Neural cell (in vitro differentiated cells): ENCODE measurements at regions not wholly inside any gene's neighbourhood (a gene's known extent, or its start where the extent isn't known, plus 50 kb on each side); places are given as distances from the start of the nearest gene placed in this dataset.

Experiments
- H2AFZ ChIP-seq: fragments of 200-600, 300-800 bp; sonication (generic), shearing (Covaris generic); 2 replicates; pipeline ENCODE4 v1.6.0; 2014; ENCODE audit warnings: low read depth, mild to moderate bottlenecking, antibody characterized with exemption, low read length, moderate library complexity
- H3F3A ChIP-seq: fragments of 200-600 bp; shearing (Covaris generic); 2 replicates; pipeline ENCODE4 v1.6.1; 2016; ENCODE audit warnings: mild to moderate bottlenecking, moderate library complexity, mixed read lengths, antibody characterized with exemption, low read length; ENCODE audit not compliant: insufficient read depth, poor library complexity, severe bottlenecking
- H3K27ac ChIP-seq: fragments of 200-600, 300-800 bp; sonication (generic), shearing (Covaris generic); 2 replicates; pipeline ENCODE4 v1.5.1; 2014; ENCODE audit warnings: mild to moderate bottlenecking, low read length, moderate library complexity
- H3K27me3 ChIP-seq: fragments of 300-800, 200-600 bp; sonication (generic), shearing (Covaris generic); 2 replicates; pipeline ENCODE4 v1.6.0; 2014; ENCODE audit warnings: mild to moderate bottlenecking, low read depth, low read length, moderate library complexity; ENCODE audit not compliant: insufficient read depth
- H3K36me3 ChIP-seq: fragments of 300-800, 200-600 bp; sonication (generic), shearing (Covaris generic); 2 replicates; pipeline ENCODE4 v1.5.1; 2014; ENCODE audit warnings: mild to moderate bottlenecking, antibody characterized with exemption, low read length, moderate library complexity; ENCODE audit not compliant: insufficient read depth
- H3K4me2 ChIP-seq: fragments of 300-800, 200-600 bp; sonication (generic), shearing (Covaris generic); 2 replicates; pipeline ENCODE4 v1.6.0; 2014; ENCODE audit warnings: mild to moderate bottlenecking, low read length
- H3K4me3 ChIP-seq: fragments of 300-800, 200-600 bp; sonication (generic), shearing (Covaris generic); 2 replicates; pipeline ENCODE4 v1.5.1; 2014; ENCODE audit warnings: mild to moderate bottlenecking, low read length, moderate library complexity
- H3K79me2 ChIP-seq: fragments of 200-600 bp; shearing (Covaris generic); replicated peaks from 2 replicates; pipeline ENCODE4 v1.6.0; 2014; ENCODE audit warnings: mild to moderate bottlenecking, low read length, moderate library complexity; ENCODE audit not compliant: insufficient read depth
- H3K9ac ChIP-seq: fragments of 300-800, 200-600 bp; sonication (generic), shearing (Covaris generic); 2 replicates; pipeline ENCODE4 v1.6.1; 2016; ENCODE audit warnings: mild to moderate bottlenecking, low read length, mixed read lengths
- H3K9me2 ChIP-seq: fragments of 200-600 bp; shearing (Covaris generic); 2 replicates; pipeline ENCODE4 v1.6.1; 2016; ENCODE audit warnings: mild to moderate bottlenecking, low read length, mixed read lengths; ENCODE audit not compliant: insufficient read depth
- H3K9me3 ChIP-seq: fragments of 200-600, 300-800 bp; sonication (generic), shearing (Covaris generic); 2 replicates; pipeline ENCODE4 v1.6.1; 2016; ENCODE audit warnings: mild to moderate bottlenecking, mixed run types, low read length, moderate library complexity, mixed read lengths
- H4K20me1 ChIP-seq: fragments of 200-600 bp; shearing (Covaris generic); 2 replicates; pipeline ENCODE4 v1.6.1; 2016; ENCODE audit warnings: mild to moderate bottlenecking, mixed run types; ENCODE audit not compliant: insufficient read depth
- EP300 ChIP-seq: fragments of 450-650 bp; conservative IDR thresholded peaks from 2 replicates; pipeline ENCODE4 v1.6.1; 2014; ENCODE audit warnings: antibody characterized with exemption, mild to moderate bottlenecking, moderate library complexity; ENCODE audit not compliant: poor library complexity, severe bottlenecking
- EZH2 ChIP-seq: fragments of 200-600, 300-800 bp; shearing (Covaris generic), sonication (generic); IDR thresholded peaks from 2 replicates; pipeline ENCODE4 v1.6.1; 2014; ENCODE audit warnings: antibody characterized with exemption, low read length, borderline replicate concordance, mild to moderate bottlenecking; ENCODE audit not compliant: insufficient read depth, poor library complexity, severe bottlenecking
- MXI1 ChIP-seq: fragments of 450-650 bp; conservative IDR thresholded peaks from 2 replicates; pipeline ENCODE4 v1.6.1; 2014; ENCODE audit warnings: antibody characterized with exemption, mild to moderate bottlenecking; ENCODE audit not compliant: poor library complexity, severe bottlenecking
- POLR2AphosphoS5 ChIP-seq: IDR thresholded peaks from 2 replicates; pipeline ENCODE4 v1.6.1; 2012
- RAD21 ChIP-seq: fragments of 450-650 bp; conservative IDR thresholded peaks from 2 replicates; pipeline ENCODE4 v1.6.1; 2014; ENCODE audit warnings: antibody characterized with exemption, mild to moderate bottlenecking, moderate library complexity
- SMC3 ChIP-seq: fragments of 450-650 bp; conservative IDR thresholded peaks from 2 replicates; pipeline ENCODE4 v1.6.1; 2014; ENCODE audit warnings: antibody characterized with exemption, mild to moderate bottlenecking, moderate library complexity; ENCODE audit not compliant: poor library complexity
- TAF1 ChIP-seq: IDR thresholded peaks from 2 replicates; pipeline ENCODE4 v1.6.1; 2012; ENCODE audit warnings: low read depth
- TF ChIP-seq, protein P1 (sequence below): IDR thresholded peaks from 2 replicates; pipeline ENCODE4 v1.6.1; 2012; ENCODE audit warnings: borderline replicate concordance
- TF ChIP-seq, protein P2 (sequence below): fragments of 450-650 bp; IDR thresholded peaks from 2 replicates; pipeline ENCODE4 v1.5.1; 2014; ENCODE audit warnings: antibody characterized with exemption, mild to moderate bottlenecking, moderate library complexity; ENCODE audit not compliant: poor library complexity, severe bottlenecking

- H2AFZ ChIP-seq, result no peak overlapping the region
- H3K4me3 ChIP-seq, result no peak overlapping the region
These were observed 72.5 kb upstream of the ONECUT1 start for GRCh38 chr15:52862677-52863076.

DNA sequence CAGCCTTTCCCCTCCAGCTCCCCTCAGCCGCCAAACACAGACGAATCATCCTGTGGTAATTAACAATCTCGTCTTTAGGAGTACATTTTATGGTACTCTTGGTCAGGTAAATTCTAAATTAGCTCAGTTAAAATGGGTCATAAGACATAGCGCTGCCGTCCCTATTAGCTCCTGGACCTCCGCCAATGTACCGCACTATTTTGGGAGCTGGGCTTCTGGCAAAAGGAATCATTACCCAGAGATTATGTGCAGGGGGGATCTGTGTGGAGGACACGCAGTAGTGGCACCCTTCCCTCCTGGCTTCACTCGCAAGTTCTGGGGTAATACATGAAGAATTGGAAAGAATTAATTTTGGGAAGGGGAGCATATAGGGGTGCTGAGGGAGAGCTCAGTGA, 68.6 kb upstream of the ONECUT1 start:
- no peaks in the 10 kb centered on the region for H3K9me3 ChIP-seq
- no peak overlapping the region for H3K9ac ChIP-seq
- H3K27ac ChIP-seq, result no peak overlapping the region
- H4K20me1 ChIP-seq, result no peaks in the 10 kb centered on the region
- H2AFZ ChIP-seq, result no peak overlapping the region
- no peaks in the 10 kb centered on the region for H3K36me3 ChIP-seq
- H3F3A ChIP-seq, result no peaks in the 10 kb centered on the region
- no peak overlapping the region for H3K4me3 ChIP-seq
- H3K79me2 ChIP-seq, result no peaks in the 10 kb centered on the region
- H3K9me2 ChIP-seq, result no peaks in the 10 kb centered on the region
- no peaks in the 10 kb centered on the region for H3K27me3 ChIP-seq
- H3K4me2 ChIP-seq, result no peak overlapping the region
- TF ChIP-seq RAD21 (no peak), SMC3 (no peak), EZH2 (no peak), EP300 (no peak), POLR2AphosphoS5 (no peak)
- TF ChIP-seq, protein P1, sequence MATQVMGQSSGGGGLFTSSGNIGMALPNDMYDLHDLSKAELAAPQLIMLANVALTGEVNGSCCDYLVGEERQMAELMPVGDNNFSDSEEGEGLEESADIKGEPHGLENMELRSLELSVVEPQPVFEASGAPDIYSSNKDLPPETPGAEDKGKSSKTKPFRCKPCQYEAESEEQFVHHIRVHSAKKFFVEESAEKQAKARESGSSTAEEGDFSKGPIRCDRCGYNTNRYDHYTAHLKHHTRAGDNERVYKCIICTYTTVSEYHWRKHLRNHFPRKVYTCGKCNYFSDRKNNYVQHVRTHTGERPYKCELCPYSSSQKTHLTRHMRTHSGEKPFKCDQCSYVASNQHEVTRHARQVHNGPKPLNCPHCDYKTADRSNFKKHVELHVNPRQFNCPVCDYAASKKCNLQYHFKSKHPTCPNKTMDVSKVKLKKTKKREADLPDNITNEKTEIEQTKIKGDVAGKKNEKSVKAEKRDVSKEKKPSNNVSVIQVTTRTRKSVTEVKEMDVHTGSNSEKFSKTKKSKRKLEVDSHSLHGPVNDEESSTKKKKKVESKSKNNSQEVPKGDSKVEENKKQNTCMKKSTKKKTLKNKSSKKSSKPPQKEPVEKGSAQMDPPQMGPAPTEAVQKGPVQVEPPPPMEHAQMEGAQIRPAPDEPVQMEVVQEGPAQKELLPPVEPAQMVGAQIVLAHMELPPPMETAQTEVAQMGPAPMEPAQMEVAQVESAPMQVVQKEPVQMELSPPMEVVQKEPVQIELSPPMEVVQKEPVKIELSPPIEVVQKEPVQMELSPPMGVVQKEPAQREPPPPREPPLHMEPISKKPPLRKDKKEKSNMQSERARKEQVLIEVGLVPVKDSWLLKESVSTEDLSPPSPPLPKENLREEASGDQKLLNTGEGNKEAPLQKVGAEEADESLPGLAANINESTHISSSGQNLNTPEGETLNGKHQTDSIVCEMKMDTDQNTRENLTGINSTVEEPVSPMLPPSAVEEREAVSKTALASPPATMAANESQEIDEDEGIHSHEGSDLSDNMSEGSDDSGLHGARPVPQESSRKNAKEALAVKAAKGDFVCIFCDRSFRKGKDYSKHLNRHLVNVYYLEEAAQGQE, result no peak

More at GRCh38 chr15:52862677-52863076, 72.5 kb upstream of the ONECUT1 start:
- no peak overlapping the region for H3K9ac ChIP-seq
- no peak overlapping the region for H3K27ac ChIP-seq
- no peaks in the 10 kb centered on the region for H3K36me3 ChIP-seq
- no peak overlapping the region for H3K4me2 ChIP-seq
- H3K9me2 ChIP-seq, result no peaks in the 10 kb centered on the region
- no peaks in the 10 kb centered on the region for H4K20me1 ChIP-seq
- no peaks in the 10 kb centered on the region for H3K27me3 ChIP-seq
- H3K79me2 ChIP-seq, result no peaks in the 10 kb centered on the region
- H3K9me3 ChIP-seq, result no peaks in the 10 kb centered on the region
- H3F3A ChIP-seq, result no peaks in the 10 kb centered on the region
- TF ChIP-seq EP300, result no peak
- TF ChIP-seq, protein P1, result no peak
- no peak for TF ChIP-seq MXI1
- no peak for TF ChIP-seq POLR2AphosphoS5
- no peak for TF ChIP-seq RAD21
- TF ChIP-seq, protein P2, sequence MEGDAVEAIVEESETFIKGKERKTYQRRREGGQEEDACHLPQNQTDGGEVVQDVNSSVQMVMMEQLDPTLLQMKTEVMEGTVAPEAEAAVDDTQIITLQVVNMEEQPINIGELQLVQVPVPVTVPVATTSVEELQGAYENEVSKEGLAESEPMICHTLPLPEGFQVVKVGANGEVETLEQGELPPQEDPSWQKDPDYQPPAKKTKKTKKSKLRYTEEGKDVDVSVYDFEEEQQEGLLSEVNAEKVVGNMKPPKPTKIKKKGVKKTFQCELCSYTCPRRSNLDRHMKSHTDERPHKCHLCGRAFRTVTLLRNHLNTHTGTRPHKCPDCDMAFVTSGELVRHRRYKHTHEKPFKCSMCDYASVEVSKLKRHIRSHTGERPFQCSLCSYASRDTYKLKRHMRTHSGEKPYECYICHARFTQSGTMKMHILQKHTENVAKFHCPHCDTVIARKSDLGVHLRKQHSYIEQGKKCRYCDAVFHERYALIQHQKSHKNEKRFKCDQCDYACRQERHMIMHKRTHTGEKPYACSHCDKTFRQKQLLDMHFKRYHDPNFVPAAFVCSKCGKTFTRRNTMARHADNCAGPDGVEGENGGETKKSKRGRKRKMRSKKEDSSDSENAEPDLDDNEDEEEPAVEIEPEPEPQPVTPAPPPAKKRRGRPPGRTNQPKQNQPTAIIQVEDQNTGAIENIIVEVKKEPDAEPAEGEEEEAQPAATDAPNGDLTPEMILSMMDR, result no peak
- TF ChIP-seq EZH2, result no peak
- no peak for TF ChIP-seq TAF1
